HPDE6-E6E7 (cell line): ENCODE measurements at regions not wholly inside any gene's neighbourhood (a gene's known extent, or its start where the extent isn't known, plus 50 kb on each side); places are given as distances from the start of the nearest gene placed in this dataset.

Experiments used
- DNase-seq: peaks from one replicate; pipeline ENCODE4 v3.0.0; 2011; ENCODE audit warnings: missing footprints; ENCODE audit errors: extremely low spot score

DNA sequence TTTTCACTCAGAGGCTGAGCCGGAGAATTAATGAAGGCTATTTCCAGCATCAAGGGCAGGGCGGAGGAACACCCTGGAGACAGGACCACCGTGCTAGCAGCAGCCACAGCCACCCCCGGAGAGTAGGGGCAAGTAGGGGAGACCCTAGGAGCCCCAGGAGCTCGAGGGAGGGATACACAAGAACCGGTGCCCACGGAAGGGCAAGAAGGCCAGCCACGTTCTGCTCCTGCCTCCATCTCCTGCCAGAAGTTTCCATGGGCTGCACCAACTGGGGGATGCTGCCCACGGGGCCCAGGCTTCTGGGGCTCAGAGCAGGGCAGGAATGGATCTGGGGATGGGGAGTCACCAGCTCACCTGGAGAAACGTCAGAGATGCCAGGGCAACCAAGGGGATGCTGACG, 626.8 kb downstream of the TBC1D22A start:
- DNase-seq, result no peak

- DNase-seq, result no peak
Measured at GRCh38 chr22:47388778-47389177, 626.3 kb downstream of the TBC1D22A start.

- DNase-seq, result no peak
Measured at GRCh38 chr22:47388331-47388730, 625.9 kb downstream of the TBC1D22A start.

- DNase-seq, result no peak
Measured at GRCh38 chr22:47386812-47387510, 624.5 kb downstream of the TBC1D22A start.

- no peak for DNase-seq
Measured at GRCh38 chr22:47384977-47385376, 622.5 kb downstream of the TBC1D22A start.

DNA sequence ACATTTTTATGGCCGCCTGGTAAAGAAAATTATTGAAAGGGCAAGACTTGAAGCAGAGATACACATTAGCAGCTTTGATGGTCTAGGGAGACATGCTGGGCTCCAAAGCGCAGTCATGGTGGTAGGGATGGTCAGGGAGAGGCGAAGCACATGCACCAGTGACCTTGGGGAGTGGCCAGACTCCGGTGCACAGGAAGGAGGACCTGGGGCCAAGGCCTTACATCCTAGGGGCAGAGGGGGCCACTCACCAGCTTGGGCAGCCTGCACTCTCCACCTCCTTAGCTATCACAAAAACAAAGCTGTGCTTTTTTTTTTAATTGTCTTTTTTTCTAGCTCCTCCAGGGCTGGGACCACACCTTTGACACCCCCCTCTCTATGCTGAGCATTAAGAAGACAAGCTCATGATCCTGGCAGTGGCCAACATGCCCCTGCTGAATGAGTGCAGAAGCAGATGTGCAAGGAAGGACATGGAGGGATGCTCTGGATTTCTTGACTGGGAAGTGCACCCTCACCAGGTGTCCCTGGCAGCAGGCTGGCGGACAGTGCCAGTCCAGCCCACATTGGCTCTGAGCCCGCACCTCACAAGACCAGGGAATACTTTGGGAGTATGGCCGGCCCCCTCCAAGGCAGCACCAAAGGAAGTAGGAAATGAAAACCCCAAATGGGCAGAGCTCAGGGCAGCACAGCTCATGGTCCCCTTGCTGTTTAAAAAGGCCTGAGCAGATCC, 619.9 kb downstream of the TBC1D22A start:
- no peak for DNase-seq

- DNase-seq, result no peak
Measured at GRCh38 chr22:47381240-47381639, 618.8 kb downstream of the TBC1D22A start.

GRCh38 chr22:47380692-47381091, 618.2 kb downstream of the TBC1D22A start:
- no peak for DNase-seq

- DNase-seq, result no peak
Measured at GRCh38 chr22:47379037-47379436, 616.6 kb downstream of the TBC1D22A start.

- no peak for DNase-seq
Measured at GRCh38 chr22:47377926-47378560, 615.6 kb downstream of the TBC1D22A start.

DNA sequence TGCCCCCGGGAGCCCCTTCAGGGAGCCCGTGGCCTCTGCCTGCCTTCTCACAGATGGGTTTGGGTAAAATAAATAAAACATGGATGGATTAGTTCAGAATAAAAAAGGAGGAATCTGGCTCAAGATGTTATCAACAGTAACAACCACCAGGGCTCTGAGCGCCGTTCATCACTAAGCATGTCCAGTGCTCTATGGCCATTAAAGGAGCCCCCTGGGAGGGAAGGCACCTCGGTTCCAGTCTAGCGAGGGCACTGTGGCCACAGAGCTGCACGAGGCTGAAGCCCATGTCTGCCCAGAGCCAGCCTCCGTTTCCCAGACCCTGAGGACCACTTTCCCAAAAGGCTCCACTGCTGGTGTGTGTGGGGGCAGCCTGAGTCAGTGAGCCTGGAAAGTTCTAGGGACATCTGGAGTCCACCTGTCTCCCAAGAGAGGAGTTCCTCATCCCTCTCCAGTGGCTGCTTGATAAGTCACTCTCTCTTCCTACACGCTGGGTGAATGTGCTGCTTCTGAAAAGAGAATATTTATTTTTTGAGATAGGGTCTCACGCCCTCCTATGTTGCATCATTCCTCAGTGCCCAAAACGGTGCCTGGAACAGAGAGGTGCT, 614.6 kb downstream of the TBC1D22A start:
- no peak for DNase-seq

GRCh38 chr22:47376322-47376700, 613.9 kb downstream of the TBC1D22A start:
- no peak for DNase-seq

GRCh38 chr22:47375621-47376321, 613.3 kb downstream of the TBC1D22A start:
- no peak for DNase-seq

GRCh38 chr22:47374901-47375575, 612.6 kb downstream of the TBC1D22A start:
- DNase-seq, result no peak

- DNase-seq, result no peak
Measured at GRCh38 chr22:47374273-47374771, 611.9 kb downstream of the TBC1D22A start.

GRCh38 chr22:47373648-47374272, 611.3 kb downstream of the TBC1D22A start:
- DNase-seq, result no peak

- no peak for DNase-seq
Measured at GRCh38 chr22:47372596-47373385, 610.3 kb downstream of the TBC1D22A start.

- no peak for DNase-seq
Measured at GRCh38 chr22:47372111-47372581, 609.7 kb downstream of the TBC1D22A start.

- DNase-seq, result no peak
Measured at GRCh38 chr22:47371263-47372090, 609.0 kb downstream of the TBC1D22A start.
